ENCODE measurements at regions not wholly inside any gene's neighbourhood (a gene's known extent, or its start where the extent isn't known, plus 50 kb on each side); places are given as distances from the start of the nearest gene placed in this dataset.

DNA sequence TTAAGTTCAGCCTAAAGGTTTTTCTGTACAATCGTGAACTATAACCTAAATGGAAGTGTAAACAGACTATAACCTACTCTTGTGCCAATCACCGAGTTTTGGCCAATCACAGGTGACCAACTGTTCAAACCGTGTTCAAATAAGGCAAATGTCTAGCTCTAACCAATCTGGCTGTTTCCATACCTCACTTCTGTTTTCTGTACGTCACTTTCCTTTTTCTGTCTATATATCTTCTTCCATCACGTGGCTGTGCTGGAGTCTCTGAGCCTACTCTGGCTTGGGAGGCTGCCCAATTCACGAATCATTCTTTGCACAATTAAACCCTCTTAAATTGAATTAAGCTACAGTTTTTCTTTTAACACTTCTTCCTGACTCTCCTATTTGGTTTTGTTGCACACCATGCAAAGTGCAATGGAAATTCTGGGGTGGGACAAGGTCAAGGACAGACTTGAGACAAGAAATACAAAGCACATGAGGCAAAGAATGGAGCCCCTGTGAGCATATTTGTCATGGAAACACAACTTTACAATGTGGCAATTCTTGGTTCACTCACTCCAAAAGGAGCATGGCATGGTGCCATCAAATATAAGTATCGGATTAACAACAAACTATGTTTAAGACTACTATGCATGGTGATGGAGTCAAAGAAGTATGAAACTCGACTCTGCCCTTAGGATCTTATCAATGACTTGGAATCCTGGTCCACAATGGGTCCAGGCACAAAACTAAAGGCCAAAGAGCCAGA, 115.7 kb upstream of the FAM9B start:
- Mint-ChIP-seq H3K27me3 (peaks cover 5% of the 10 kb centered on the region), H3K36me3 (ENCODE audit: low read depth) (no peaks in the 10 kb centered on the region), H3K9me3 (no peaks in the 10 kb centered on the region), H3K27ac (no peak overlapping the region), H3K4me3 (no peak overlapping the region), H3K4me1 (peaks cover 14% of the 10 kb centered on the region)
- TF ChIP-seq, protein P1, sequence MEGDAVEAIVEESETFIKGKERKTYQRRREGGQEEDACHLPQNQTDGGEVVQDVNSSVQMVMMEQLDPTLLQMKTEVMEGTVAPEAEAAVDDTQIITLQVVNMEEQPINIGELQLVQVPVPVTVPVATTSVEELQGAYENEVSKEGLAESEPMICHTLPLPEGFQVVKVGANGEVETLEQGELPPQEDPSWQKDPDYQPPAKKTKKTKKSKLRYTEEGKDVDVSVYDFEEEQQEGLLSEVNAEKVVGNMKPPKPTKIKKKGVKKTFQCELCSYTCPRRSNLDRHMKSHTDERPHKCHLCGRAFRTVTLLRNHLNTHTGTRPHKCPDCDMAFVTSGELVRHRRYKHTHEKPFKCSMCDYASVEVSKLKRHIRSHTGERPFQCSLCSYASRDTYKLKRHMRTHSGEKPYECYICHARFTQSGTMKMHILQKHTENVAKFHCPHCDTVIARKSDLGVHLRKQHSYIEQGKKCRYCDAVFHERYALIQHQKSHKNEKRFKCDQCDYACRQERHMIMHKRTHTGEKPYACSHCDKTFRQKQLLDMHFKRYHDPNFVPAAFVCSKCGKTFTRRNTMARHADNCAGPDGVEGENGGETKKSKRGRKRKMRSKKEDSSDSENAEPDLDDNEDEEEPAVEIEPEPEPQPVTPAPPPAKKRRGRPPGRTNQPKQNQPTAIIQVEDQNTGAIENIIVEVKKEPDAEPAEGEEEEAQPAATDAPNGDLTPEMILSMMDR (IDR thresholded peaks at IDR 0.05): no peak
- ATAC-seq (ENCODE audit: low read depth) (no peak), DNase-seq (no peak)
- ChIA-PET CTCF (no interaction called here), POLR2A (no interaction called here)
- intact Hi-C loops (cut with micrococcal nuclease): no loop called here

DNA sequence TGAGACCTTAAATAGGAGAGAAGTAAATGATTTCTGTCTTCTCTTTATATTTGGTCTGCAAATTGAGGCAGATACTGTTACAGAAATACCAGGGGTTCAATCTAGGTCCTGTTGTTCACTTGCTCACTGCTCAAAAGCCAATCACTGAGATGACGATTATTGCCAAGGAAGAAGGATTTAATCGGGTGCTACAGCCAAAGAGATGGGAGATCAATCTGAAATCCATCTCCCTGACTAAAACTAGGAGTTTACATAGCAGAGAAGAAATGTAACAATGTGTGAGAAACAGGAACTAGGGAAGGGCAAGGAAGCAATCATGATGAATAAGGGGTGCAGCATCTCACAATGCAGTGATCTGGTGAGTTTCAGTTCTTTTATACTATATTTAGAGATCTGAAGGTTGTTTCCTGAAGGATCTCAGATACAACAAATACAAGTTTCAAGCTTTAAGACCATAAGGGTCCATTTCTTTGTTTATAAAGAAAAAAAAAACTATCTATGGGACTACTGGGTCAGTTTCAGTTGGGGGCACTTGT, 117.9 kb upstream of the FAM9B start:
- Mint-ChIP-seq H3K4me3 (no peak overlapping the region), H3K36me3 (ENCODE audit: low read depth) (no peaks in the 10 kb centered on the region), H3K27me3 (peaks cover 5% of the 10 kb centered on the region), H3K4me1 (peaks cover 14% of the 10 kb centered on the region), H3K27ac (peak overlapping the region; percentile 7), H3K9me3 (peaks cover 2% of the 10 kb centered on the region)
- intact Hi-C loops (cut with micrococcal nuclease): no loop called here
- ChIA-PET CTCF (no interaction called here), POLR2A (interaction anchor here (0.6 kb wide), 1 partner anchor 14 kb away, joined by 4 read pairs; no protein-coding TSS in a partner anchor)
- TF ChIP-seq, protein P1 (IDR thresholded peaks at IDR 0.05): no peak
- ATAC-seq (ENCODE audit: low read depth): no peak
- no peak for DNase-seq

DNA sequence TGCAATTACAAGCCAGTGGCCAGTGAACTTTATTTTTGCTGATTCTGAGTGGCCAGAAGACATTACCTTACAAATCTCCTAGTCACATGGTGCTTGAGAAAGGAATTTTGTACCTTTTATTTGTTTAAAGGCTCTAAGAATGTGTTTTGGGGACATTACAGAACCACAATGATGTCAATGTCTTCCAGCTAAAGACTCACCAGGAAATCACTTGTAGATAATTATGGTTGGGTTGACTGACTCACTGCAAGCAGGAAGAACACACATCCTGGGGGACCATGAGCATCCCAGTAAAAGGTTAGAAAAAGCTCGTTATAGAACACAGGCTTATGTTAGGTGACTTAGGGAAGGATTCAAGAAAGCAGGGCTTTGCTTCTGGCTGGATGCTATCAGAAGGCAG, 119.4 kb upstream of the FAM9B start:
- Mint-ChIP-seq H3K9me3 (peaks cover 2% of the 10 kb centered on the region), H3K27ac (no peak overlapping the region), H3K4me1 (peaks cover 14% of the 10 kb centered on the region), H3K4me3 (no peak overlapping the region), H3K36me3 (ENCODE audit: low read depth) (no peaks in the 10 kb centered on the region), H3K27me3 (peaks cover 6% of the 10 kb centered on the region)
- intact Hi-C loops (cut with micrococcal nuclease): no loop called here
- ChIA-PET CTCF (no interaction called here), POLR2A (no interaction called here)
- no peak for DNase-seq
- no peak for ATAC-seq (ENCODE audit: low read depth)
- TF ChIP-seq, protein P1 (IDR thresholded peaks at IDR 0.05): no peak

DNA sequence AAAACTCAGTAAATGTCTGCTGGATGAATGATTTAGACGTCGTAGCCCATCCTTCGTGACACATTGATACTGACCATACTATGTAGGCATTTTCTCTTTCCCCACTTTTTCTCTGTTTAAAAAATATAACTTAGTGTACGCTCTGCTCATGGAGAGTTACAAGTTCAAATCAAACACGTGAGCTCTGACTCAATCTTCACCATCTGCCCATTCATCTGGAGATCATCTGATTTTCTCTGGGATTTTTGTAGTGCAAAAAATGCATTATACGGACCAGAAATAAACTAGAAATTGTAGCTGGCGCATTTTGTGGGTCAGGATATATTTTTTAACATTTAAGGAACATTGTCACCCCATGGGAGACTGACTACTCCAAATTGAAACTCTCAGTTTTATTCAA, 124.7 kb upstream of the FAM9B start:
- ChIA-PET CTCF (no interaction called here), POLR2A (no interaction called here)
- peaks cover 6% of the 10 kb centered on the region for H3K4me1 Mint-ChIP-seq
- DNase-seq (no peak), ATAC-seq (ENCODE audit: low read depth) (no peak)
- no peaks in the 10 kb centered on the region for H3K36me3 Mint-ChIP-seq (ENCODE audit: low read depth)
- TF ChIP-seq, protein P1 (IDR thresholded peaks at IDR 0.05): no peak
- H3K4me3 Mint-ChIP-seq: no peak overlapping the region
- H3K27me3 Mint-ChIP-seq: peaks cover 9% of the 10 kb centered on the region
- H3K9me3 Mint-ChIP-seq: peaks cover 2% of the 10 kb centered on the region
- no peak overlapping the region for H3K27ac Mint-ChIP-seq
- intact Hi-C loops (cut with micrococcal nuclease): no loop called here

DNA sequence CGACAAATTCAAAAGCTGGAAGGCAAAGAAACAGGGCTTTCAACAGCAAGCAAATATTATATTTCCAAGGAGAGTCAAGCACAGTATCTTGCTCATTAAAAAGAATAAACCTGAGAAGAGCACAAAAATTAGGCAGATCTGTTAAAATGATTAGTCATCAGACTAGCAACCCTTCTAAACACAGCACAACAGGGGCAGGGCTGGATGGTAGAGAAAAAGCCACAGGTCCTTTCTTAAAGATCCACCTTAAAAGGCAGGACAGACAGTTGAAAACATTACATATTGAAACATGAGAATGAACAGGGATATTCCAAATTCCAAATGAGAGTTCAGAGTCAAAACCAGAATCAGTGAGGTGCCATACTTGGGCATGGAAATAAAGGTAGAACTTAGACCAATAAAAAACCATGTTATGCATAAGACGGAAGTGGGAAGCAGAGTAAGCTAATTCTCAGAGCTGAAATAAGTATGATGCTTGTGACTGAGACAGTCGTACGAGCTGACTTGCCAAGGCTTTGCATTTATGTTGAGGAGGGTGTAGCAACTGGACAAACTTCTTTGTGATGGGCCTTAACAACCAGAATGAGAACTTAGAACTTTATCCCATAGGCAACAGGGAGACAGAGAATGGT, 126.9 kb upstream of the FAM9B start:
- DNase-seq (no peak), ATAC-seq (ENCODE audit: low read depth) (no peak)
- Mint-ChIP-seq H3K27me3 (peaks cover 9% of the 10 kb centered on the region), H3K27ac (no peak overlapping the region), H3K4me3 (no peak overlapping the region), H3K9me3 (no peaks in the 10 kb centered on the region), H3K4me1 (peaks cover 23% of the 10 kb centered on the region), H3K36me3 (ENCODE audit: low read depth) (no peaks in the 10 kb centered on the region)
- ChIA-PET CTCF (no interaction called here), POLR2A (no interaction called here)
- TF ChIP-seq, protein P1 (IDR thresholded peaks at IDR 0.05): no peak
- intact Hi-C loops (cut with micrococcal nuclease): loop anchor here (10.0 kb wide), 1 partner anchor 514 kb away; no protein-coding TSS in a partner anchor

All from activated B cell treated with CpG ODN at 0.5 μM for 24 hours (primary cell).